Activated CD4-positive, CD25-positive, alpha-beta regulatory T cell treated with anti-CD3 and anti-CD28 coated beads, Interleukin-2, amount 50 U/mL, for 24 hours (primary cell): ENCODE measurements at regions not wholly inside any gene's neighbourhood (a gene's known extent, or its start where the extent isn't known, plus 50 kb on each side); places are given as distances from the start of the nearest gene placed in this dataset.

Experiments used
- ATAC-seq, 2 donors: fragments of 150-1000 bp; cut with Tn5 transposase; one replicate each; pipeline ENCODE4 v1.10.0; 2021; ENCODE audit warnings: mild to moderate bottlenecking in 1 of 2, moderate library complexity in 1 of 2

- no peak for ATAC-seq
These were observed 772.8 kb upstream of the TSPY4 start for GRCh38 chrY:8564421-8564820.

DNA sequence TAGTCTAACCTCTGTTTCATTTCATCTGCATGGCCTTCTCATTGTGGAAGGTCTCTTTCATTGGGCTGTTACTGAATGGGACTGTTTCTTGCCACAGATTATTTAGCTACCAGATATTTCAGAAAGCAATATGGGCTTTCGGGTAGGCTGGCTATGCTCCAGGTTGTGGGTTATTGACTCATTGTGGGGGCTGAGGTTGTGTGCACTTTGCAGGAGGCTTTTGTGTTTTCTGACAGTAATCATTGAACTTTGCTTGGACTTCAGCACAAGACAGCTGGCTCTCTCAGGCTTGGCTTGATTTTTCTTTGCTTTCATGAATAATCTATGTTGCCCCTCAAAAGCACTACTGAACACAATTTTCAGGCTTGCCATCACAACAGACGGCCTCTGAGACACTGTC, 771.1 kb upstream of the TSPY4 start:
- ATAC-seq = no peak

DNA sequence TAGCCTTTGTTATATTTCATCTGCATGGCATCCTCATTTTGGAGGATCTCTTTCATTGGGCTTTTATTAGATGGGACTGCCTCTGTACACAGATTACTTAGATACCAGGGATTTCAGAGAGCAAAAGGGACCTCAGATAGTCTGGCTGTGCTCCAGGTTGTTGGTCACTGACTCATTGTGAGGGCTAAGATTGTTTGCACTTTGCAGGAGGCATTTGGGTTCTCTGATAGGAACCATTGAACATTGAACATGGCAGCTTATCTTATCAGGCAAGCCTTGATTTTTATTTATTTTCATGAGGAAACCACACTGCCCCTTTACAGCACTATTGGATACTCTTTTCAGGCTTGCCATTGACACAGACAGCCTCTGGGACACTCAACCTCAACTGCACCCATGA, 766.9 kb upstream of the TSPY4 start:
- no peak for ATAC-seq

- no peak for ATAC-seq
These were observed 764.3 kb upstream of the TSPY4 start for GRCh38 chrY:8572916-8573315.

DNA sequence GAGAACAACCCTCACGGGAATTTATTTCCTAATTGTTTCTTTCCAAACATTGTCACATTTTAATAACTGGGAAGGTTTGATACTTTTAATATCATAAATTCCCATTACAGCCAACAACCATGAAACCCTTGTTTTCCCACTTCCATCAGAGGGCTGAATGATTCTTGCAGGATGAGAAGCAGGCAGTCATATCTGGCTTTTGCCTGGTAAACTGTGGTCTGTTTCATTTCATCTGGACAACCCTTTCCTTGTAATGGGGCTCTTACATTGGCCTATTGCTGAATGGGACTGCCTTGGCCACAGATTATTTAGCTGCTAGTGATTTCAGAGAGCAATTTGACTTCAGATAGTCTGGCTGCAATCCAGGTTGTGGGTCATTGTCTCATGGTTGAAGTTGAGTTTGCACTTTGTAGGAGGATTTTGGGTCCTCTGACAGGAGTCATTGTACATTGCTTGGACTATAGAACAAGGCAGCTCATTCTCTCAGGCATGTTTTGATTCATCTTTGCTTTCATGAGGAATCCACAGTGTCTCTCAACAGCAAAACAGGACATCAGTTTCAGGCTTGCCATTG, 754.9 kb upstream of the TSPY4 start:
- no peak for ATAC-seq

GRCh38 chrY:8583191-8583590, 754.1 kb upstream of the TSPY4 start:
- ATAC-seq = no peak

DNA sequence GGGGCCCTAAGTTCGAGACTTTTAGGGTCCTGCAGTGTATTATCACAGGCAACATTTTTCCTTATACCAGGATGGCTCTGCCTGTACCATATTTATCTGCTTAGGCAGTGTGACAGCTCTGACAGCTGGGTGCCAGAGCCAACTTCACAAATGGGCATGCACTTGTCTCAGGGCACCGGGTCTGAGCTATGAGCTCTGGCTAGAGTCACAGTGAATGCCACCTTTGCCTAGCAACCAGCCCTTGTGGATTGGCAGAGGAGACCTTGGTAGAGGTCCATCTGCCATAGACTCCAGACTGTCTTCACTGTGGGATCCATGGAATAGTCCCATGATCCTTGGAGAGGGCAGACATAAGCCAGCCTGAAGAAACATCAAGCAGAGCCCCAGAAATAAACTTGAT, 746.6 kb upstream of the TSPY4 start:
- ATAC-seq = no peak

DNA sequence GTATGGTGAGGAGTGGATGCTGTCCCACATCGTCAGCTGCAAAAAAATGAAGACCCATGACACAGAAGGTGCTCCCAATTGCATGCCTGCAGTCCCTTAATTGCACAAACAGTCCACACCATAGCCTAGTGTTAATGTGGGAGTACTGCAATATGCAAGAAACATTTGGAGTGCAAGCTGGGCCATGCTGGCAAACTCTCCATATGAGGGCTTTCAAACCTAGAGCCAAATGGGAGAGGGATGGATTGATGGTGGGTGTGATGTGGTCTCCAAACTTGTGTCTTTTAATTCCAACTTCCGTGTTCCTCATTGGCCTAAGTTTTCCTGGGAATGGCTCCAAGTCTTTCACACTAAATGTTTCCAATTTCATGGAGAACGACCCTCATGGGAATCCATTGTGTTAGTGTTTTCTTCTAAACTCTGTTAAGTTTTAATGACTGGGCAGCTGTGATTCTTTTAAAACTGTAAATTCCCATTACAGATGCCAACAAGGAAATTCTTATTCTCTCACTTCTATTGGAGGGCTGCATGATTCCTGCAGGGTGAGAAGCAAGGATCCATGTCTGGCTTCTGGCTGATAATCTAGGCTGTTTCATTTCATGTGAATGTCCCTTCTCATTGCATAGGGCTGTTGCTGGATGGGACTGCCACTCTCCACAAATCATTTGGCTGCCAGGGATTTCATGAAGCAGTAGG, 745.3 kb upstream of the TSPY4 start:
- ATAC-seq = no peak

- no peak for ATAC-seq
These were observed 742.6 kb upstream of the TSPY4 start for GRCh38 chrY:8594657-8595056.

DNA sequence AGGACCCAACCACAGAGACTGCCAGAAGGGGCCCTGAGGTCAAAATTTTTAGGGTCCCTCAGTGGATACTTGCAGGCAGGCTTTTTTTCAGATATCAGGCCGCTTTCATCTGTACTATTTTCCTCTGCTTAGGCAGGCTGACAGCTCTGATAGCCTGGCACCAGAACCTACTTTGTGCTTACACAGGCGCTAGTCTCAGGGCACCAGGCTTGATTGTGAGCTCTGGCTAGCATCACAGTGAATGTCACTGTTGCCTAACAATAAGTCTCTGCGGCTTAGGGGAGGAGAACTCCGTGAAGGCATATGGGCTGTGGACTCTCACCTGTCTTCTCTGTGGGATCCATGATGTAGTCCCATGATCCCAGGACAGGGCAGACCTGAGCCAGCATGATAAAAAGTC, 738.1 kb upstream of the TSPY4 start:
- ATAC-seq = no peak

DNA sequence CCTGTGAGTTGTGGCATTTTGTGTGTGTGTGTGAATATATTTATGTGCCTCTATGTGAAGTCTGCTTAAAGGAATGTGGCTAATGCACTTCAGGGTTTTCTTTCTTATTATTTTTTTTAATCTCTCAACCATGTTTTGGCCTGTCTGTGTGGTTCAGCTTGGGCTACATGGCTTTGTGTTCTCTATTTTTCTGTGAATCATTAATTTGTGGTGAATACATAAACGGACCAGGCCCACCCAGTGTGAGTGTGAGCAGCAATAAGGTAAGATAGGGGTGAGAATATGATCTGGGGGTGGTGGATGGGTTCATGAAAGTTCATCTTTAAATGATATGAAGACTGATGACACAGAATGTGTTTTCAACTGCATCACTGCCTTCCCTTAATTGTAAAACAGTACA, 726.6 kb upstream of the TSPY4 start:
- no peak for ATAC-seq

GRCh38 chrY:8611815-8612214, 725.4 kb upstream of the TSPY4 start:
- no peak for ATAC-seq

- ATAC-seq = no peak
These were observed 719.0 kb upstream of the TSPY4 start for GRCh38 chrY:8618302-8618701.

- ATAC-seq = no peak
These were observed 715.1 kb upstream of the TSPY4 start for GRCh38 chrY:8622156-8622555.

DNA sequence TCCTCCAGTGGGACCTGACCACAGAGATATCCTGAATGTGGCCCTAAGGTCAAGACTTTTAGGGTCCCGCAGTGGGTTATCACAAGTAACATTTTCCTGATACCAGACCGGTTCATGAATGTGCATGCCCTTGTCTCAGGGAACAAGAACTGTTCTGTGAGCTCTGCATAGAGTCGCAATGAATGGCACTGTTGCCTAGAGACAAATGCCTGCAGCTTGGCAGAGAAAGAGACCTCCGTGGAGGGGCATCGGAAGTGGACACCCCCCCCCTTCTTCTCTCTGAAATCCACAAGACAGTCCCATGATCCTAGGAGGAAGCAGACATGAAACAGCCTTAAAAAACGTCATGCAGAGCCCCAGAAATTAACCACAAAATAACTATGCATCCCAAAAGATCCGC, 714.4 kb upstream of the TSPY4 start:
- ATAC-seq = no peak

DNA sequence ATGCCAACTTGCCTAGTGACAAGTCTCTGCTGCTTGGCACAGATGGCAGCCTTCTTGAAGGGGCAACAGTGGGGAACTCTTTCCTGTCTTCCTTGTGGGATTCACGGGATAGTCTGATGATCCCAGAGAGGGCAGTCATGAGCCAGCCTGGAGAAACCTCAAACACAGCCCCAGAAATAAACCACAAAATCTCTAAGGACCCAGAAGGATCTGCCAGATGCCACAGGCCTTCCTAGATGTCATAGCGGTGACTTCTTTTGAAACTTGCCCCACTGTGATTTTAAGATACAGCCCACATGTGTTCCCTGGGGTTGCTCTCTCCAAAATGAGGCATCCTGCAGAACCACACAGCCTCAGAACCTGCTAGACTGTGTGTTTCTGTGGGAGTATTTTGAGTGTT, 707.6 kb upstream of the TSPY4 start:
- ATAC-seq = no peak

DNA sequence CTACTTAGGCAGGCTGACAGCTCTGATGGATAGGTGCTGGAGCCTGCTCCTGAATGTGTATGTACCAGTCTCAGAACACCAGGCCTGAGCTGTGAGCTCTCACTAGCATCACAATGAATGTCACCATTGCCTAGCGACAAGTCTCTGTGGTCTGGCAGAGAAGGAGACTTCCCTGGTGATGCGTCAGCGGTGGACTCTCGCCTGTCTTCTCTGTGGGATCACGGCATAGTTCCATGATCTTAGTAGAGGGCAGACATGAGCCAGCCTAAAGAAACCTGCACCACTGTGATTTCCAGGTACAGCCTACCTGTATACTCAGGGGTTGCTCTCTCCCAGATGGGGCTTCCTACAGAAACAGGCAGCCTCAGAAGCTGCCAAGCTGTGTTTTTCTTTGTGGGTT, 699.2 kb upstream of the TSPY4 start:
- no peak for ATAC-seq

DNA sequence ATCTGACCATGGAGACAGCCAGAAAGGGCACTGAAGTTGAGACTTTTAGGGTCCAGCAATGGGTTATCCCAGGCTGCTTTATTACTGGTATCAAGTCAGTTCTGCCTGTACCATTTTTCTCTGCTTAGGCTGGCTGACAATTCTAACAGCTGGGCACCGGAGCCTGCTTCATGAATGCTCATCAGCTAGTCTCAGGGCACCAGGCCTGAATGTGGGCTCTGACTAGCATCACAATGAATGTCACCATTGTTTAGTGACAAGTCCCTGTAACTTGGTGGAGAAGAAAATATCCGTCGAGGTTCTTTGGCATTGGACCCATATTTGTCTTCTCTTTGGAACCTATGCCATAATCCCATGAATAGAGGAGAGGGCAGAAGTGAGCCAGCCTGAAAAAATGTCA, 692.3 kb upstream of the TSPY4 start:
- ATAC-seq = no peak

GRCh38 chrY:8652445-8652844, 684.8 kb upstream of the TSPY4 start:
- no peak for ATAC-seq

DNA sequence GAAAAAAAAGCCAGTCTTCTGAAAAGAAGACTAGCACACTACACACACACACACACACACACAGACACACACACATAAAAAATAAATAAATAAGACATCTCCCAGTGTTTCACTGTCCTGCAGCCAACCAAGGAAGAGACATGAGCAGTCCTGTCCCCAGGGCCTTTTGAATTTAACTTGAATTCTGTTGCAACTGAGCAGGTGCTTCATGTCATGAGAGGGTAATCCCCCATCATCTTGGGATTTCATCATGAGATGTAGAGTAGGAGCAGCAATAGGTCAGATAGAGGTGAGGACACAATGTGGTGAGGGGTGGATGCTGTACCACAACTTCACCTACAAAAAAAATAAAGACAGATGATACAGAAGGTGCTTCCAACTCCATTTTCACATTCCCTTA, 682.2 kb upstream of the TSPY4 start:
- ATAC-seq = no peak

- ATAC-seq = no peak
These were observed 681.2 kb upstream of the TSPY4 start for GRCh38 chrY:8656101-8656500.

- ATAC-seq = no peak
These were observed 680.7 kb upstream of the TSPY4 start for GRCh38 chrY:8656515-8656914.

- ATAC-seq = no peak
These were observed 677.5 kb upstream of the TSPY4 start for GRCh38 chrY:8659721-8660120.

DNA sequence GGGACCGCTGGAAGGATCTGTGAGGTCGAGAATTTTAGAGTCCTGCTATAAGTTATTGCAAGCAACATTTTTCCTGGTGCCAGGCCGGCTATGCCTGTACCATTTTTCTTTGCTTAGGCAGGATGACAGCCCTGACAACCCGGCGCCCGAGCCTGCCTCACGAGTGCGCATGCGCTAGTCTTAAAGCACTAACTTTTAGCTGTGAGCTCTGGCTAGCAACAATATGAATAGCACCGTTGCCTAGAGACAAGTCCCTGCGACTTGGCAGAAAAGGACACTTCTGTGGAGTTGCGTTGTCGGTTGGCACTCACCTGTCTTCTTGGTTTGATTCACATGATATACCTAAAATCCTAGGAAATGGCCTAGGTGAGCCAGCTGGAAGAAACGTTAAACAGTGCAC, 663.4 kb upstream of the TSPY4 start:
- no peak for ATAC-seq

GRCh38 chrY:8677336-8677935, 659.8 kb upstream of the TSPY4 start:
- ATAC-seq = no peak
